Fibroblast of skin of back (primary cell): ENCODE measurements at regions not wholly inside any gene's neighbourhood (a gene's known extent, or its start where the extent isn't known, plus 50 kb on each side); places are given as distances from the start of the nearest gene placed in this dataset.
"Not testable (repeated sequence)": the region's sequence is repeated elsewhere in the genome, so short reads cannot be mapped to it uniquely, and the experiment has no call there.

Source experiments
- DNase-seq: peaks from one replicate; pipeline ENCODE4 v3.0.0-alpha.2; 2013

DNA sequence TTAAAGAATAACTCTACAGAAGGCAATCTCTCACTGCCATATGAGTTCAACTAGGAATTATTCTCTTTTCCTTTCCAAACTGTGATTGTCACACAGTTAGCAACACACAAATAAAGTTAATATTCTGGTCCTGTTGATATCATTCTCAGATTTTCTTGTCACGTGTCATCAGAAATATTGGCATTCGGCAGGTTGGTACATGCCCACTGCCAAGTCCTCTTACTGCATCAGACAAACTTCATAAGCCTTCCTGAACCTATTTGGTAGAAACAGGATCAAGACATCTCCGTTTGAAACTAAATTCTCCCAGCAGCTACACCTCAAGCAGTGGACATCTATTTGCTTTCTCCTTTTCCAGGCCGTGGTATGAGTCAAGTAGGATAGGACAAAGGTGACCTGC, 177.9 kb upstream of the SOX2 start:
- DNase-seq, result no peak

DNA sequence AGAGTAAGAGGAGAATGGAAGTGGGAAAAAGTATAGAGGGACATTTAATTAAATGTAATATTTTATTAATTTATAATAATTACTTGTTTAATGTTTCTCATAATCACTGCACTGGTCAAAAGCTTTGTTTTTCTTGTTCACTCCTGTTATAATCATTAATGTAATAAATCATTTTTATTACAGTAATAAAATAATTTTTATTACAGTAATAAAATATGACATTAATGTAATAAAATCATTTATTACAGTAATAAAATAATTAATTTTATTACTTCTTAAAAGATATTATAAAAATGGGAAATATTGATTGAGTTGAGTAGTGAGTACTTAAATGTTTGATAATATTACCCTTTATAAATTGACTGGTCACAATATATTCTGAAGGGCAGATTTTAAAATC, 181.1 kb upstream of the SOX2 start:
- DNase-seq, result no peak

DNA sequence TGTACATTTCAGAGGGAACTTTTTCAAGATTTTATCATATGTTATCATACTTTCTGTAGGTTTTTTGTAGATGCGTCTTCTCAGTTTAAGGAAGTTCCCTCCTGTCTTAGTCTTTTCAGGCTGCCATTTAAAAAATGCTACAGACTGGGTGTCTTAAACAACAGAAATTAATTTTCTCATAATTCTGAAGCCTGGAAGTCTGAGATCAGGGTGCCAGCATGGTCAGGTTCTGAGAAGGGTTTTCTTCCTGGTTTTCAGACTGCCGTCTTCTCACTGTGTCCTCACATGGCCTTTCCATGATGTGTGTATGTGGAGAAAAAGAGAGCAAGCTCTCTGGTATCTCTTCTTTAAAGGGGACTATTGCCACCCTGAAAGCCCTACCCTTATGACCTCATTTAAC, 189.9 kb upstream of the SOX2 start:
- no peak for DNase-seq

DNA sequence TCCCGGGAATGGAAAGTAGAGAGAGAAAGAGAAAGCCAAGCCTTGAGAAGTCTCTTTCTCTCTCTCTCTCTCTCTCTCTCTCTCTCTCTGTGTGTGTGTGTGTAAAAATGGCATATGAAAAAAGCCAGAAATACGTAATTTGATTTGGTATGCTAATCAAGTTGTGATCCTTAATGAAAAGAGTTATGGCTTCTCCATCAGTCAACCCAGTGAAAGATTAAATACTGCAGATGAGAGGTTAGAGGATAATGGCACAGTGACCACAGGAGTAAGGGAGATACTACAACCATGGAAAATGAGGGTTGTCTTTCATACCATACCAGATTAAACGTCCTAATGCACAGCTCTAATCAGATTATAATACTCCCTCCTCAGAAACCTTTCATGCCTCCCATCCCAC, 193.5 kb upstream of the SOX2 start:
- DNase-seq, result no peak

DNA sequence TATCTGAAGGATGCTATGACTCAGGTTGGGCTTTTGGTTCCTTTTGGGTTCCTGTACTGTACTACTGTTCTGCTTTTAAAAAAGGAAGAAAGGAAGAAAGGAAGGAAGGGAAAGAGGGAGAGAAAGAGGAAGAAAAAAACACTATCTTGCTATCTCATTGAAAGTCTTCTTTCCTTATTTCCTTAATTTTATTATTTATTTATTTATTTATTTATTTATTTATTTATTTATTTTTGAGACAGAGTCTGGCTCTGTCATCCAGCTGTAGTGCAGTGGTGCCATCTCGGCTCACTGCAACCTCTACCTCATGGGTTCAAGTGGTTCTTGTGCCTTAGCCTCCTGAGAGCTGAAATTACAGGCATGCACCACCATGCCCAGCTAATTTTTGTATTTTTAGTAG, 198.9 kb upstream of the SOX2 start:
- DNase-seq, result no peak

DNA sequence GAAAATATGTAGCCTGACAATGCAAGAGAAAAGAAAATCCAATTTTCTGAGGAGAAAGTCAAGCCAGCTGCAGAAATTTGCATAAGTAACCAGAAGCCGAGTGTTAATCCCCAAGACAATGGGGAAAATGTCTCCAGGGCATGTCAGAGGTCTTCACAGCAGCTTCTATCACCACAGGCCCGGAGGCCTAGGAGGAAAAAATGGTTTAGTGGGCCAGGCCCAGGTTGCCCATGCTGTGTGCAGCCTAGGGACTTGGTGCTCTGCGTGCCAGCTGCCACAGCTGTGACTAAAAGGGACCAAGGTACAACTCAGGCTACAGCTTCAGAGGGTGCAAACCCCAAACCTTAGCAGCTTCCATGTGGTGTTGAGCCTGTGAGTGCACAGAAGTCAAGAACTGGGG, 201.2 kb upstream of the SOX2 start:
- DNase-seq, result no peak

DNA sequence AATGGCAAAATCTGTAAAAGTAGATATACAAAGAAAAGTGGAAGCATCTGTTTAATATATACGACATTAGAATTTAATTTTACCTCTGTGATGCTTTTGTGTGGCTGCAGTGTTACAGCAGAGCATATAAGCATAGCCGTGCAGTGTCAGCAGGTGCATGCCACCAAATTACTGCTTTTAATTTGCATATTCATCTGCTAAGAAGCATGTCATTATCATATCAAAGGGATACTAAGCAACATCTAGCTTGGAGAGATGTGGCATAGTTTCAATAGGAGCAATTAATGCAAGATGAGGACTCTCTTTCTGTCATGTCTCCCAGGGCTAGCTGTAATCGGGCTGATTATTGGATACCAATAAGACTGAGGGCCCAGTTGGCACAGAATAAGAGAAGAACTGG, 214.4 kb upstream of the SOX2 start:
- DNase-seq, result no peak

DNA sequence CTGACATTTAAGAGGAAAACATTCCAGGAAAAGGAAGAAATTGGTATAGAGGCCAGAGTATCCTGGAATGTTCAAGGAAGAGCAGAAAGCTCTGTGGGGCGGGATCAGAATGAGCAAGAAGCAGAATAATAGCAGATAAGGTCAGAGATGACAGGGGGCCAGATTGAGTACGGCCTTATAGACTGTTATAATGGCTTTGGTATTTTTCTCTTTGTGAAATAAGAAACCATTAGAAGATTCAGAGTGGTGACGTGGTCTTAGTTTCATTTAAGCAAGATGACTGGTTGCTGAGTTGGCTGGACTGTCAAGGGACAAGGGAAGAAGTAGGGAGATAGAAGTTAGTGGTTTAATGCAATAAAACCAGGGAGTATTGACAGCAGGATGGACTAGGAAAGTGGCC, 218.3 kb upstream of the SOX2 start:
- peak; percentile 38 for DNase-seq

DNA sequence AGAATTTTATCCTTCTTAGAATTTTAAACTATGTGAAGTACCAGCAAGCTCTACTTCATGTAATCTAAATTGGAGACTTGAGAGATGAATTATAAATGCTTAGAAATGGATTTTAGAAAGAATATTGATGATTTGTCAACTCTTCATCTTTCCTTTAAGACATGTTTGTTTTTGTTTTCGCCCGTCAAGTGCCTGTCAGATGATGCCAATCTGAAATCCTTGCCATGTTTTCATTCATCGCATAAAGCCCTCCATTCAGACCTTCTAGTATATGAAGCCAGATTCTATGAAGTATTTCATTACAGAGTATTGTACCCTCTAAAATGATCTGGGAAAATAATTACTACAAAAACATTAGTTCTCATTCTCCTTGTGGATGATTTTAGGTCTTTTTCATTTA, 223.2 kb upstream of the SOX2 start:
- no peak for DNase-seq

DNA sequence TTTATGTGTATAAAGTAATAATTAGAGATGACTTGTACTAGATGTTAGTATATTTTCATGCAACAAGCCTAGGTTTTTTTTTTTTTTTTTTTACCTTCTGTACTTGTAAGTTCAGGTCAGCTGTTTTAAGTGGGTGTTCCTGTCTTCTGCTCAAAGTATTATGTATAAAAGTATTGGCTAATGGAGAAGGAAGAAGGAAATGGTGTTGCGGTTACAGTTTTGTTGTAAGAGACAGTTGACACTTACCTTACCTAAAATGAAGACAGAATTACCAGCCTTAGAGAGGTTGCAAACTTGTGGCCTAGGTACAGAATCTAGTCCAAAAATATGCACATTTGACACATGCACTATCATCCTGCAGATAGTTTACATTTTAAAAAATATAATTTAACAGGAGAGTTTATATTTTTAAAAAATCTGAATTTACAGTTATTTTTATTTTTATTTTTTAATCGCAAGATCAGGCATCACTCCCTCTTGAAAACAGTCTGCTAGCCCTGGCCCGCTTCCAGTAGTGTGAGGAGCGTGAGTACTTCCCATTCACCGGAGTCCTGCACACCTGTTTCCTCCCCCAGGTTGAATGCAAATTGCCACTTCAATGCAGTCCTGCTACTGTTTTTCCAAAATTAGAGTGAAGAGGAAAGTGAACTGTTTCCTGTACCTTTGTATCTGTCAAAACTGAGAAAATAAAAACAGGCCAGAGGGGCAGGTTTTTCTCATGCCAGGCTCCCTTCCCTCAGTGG, 224.3 kb upstream of the SOX2 start:
- DNase-seq, result no peak

DNA sequence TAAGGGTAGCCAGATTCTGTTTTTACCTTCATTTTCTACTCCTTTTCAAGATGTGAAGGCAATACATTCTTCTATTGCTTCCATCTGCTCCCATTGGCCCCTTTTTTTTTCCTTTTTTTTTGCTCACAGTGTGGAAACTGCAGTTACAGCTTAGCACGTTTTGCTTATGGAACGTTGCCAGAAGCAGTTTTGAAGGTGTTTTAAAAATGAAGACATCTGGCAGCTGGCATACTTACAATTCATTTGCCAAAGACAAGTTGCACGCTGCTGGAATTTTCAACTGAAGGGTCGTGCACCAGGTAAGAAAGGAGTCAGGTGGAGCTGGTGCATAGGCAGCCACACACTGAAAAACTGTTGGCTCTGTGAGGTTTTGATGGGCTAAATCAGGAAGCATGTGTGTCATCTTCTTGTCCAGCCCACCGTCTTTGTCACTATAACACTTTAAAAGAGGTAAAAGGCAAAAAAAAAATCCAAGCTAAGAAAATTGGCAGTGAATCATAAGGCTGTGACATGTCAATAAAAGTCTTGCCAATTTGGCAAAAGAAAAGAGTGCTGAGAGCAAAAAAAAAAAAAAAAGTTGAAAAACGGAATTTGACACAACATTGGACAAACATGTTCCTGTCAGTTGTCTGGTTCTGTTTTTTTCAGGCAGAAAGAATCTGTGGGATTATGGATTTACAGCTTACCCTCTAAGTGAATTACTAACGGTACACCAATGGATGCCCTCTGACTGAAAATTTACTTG, 225.4 kb upstream of the SOX2 start:
- no peak for DNase-seq

DNA sequence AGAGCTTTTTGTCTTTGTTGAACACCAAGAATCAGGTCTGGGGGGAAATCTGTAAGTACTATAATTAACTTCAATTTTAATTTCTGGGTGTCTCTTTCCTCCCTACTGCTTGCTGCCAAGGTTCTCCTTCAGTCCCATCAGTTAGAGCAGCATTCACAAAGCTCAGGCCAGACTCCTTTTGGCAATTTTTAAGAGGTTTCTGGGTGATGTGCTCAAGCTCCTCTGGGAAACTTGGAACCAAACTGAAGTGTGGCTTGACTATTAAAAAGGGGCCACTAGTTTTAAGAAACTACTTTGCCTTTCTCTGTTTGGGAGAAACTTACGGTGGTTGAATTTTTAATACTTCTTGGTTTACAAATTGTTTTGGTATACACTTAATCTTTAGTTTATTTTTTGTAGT, 227.7 kb upstream of the SOX2 start:
- DNase-seq, result no peak

DNA sequence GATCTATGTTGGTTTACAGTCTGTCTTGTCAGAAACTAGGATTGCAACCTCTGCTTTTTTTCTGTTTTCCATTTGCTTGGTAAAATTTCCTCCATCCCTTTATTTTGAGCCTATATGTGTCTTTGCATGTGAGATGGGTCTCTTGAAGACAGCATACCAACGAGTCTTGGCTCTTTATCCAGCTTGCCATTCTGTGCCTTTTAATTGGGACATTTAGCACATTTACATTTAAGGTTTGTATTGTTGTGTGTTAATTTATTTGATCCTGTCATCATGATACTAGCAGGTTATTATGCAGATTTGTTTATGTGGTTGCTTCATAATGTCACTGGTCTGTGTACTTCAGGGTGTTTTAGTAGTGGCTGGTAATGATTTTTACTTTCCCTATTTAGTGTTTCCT, 236.6 kb upstream of the SOX2 start:
- DNase-seq, result not testable (repeated sequence)

DNA sequence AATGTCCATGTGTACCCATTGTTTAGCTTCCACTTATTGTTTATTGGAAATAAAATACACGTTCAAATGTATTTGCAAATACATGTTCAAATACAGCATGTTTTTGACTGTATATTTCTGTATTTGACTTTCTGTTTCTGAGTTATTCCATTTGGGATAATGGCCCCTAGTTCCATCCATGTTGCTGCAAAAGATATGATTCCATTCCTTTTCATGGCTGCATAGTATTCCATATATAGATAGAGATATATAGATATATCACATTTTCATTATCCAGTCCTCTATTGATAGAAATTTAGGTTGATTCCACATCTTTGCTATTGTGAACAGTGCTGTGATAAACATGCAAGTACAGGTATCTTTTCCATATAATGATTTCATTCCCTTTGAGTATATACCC, 241.4 kb upstream of the SOX2 start:
- DNase-seq, result no peak

DNA sequence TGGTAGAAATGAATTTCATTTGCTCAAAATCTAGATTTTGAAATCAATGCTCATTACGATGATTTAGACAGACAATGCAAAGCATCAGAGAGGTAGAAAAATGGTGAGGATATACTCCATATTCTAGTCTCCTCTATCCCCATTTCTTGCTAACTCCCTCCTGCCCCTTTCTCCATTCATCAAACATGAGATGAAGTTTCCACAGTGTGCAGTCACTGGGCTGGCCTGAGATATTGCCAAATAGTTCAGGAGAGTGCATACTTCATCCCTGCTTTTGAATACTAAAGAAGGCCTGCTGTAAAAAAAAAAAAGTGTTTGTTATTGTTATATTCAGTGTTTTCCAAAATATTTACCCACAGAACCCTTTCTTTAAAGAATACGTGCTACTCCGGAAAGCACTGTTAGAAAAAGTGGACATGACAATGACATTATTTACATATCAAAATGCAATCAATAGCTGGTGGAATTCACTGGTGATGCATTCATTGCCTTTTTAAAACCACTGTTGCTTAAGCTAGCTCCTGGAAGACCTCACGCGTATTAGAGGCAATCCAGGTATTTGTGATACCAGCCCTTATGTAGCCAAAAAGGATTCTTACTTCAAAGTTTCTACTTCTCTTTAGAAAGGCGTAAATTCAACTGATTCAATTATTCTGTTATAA, 247.6 kb upstream of the SOX2 start:
- DNase-seq, result no peak

DNA sequence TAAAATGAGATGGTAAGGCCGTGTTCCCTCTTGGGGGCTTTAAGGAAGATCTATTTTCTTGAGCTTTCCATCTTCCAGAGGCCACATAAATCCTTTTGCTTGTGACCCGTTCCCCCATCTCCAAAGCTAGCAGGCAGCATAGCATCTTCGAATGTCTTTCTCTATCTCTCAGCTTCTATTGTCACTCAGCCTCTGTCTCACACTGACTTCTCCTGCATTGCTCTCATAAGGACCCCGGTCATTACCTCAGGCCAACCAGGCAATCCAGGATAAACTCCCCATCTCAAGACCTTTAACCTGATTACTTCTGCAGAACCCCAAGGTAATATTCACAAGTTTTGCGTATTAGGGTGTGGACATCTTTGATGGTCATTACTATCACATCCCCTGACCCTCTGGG, 250.3 kb upstream of the SOX2 start:
- DNase-seq, result no peak

DNA sequence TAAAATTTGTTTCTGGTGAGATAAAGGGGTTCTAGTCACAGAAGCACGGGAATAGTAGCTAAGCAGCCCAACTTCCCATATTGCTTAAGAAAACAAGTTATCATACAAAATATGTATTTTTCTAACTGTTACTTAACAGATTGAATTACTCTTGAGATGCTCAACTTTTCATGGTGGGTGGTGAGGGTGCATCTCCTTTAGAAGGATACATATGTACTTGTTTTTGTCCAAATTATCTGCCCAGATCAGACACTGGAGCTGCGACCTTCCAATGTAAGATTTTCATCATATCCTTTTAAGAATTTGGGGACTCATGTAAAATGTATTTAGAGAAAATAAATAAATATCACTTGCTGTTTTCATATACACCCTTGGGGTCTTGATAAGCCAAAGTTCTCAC, 252.2 kb upstream of the SOX2 start:
- DNase-seq, result no peak

DNA sequence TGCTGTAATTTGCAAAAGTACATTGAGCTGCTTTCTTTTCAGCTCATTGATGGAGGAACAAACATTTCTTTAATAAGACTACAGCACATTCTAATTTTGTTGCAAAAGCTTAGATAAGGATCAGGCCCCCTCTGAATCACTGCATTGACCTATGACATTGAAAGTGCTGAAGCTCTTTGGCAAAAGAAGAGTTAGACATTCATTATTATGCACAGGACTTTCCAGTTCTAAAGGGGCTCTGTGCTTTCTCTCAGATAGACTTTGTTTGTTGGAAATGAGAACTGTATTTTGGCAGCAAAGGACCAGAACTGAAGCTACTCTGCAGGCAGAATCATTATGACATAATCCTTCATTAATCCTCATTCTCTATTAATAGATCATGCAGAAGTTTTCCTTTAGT, 252.9 kb upstream of the SOX2 start:
- DNase-seq, result no peak

DNA sequence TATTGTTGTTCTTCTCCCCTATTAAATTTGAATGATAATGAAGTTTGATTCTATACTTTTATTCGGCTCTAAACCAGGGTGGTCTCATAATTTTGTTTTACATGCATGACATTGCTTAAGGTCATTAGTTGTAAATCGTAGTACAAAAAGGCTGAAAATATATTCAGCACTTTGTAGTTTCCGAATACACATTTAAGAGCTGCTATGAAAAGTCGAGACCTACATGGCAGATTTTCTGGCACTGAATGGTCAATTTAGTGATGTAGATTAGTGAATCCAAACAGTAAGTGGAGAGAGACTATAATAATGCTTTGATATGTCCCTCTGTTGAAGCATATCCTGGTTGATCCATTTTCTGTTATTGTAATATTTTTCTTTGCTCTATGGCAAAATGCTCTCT, 254.0 kb upstream of the SOX2 start:
- no peak for DNase-seq

DNA sequence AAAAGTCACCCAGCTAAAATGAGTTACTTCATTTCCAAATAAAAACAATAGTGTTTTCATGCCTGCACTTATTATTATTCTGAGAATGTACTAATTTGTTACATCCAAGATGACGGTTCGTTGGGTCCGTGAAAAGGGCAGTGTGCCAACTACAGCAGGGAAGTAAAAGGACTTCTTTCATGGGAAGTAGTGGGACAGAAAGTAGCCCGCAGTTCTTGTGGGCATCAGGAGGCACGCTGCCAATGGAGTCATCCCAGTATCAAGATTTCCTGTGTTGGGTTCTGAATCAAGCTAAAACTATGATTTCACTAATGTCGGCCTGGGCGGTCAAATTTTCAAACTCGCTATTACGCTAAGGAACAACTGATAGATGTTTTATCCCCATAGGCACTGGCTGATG, 254.5 kb upstream of the SOX2 start:
- DNase-seq, result no peak

DNA sequence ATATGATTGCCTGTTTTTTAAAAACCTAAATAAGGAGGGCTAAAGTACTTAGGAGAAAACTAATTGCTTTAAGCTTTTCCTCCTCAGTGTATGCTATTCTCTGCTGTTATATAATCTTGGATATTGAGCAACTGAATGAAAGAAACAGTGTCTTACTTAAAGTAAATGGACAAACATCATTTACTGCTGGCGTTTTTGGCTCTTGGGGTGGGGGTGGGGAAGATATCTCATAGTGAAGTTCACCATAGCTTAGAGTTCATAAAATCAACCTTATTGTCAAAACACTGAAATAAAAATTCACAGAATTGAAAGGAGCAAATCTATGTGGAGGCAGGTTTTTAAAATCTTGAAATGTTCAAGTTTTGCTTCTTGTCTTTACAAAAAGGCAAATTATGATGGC, 256.4 kb upstream of the SOX2 start:
- DNase-seq, result no peak

DNA sequence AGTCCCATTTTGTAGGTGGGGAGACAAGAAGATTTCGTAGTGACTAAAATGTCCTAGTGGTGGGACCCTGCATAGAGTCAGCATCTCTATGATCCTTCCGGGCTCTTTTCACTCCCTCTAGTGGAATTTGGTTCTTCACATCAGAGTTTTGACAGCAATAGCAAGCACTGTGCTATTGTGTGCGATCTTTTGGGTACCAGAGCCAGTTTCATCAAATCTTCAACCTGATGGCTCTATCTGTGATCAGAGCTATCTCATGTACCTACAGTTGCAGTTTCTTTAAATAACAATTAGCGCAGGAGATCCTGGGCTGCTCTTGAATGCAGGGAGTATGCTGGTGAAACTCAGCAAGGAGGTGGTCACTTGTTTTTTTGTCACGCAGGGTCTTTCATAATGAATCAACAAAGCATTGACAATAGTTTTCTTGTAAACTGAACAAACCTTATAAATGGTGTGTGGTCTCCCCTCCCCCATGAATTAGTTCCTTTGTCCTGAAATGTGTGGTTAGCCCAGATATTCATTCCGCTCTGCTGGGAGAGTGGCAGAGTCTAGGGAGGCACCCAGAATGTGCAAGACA, 257.2 kb upstream of the SOX2 start:
- DNase-seq, result no peak

DNA sequence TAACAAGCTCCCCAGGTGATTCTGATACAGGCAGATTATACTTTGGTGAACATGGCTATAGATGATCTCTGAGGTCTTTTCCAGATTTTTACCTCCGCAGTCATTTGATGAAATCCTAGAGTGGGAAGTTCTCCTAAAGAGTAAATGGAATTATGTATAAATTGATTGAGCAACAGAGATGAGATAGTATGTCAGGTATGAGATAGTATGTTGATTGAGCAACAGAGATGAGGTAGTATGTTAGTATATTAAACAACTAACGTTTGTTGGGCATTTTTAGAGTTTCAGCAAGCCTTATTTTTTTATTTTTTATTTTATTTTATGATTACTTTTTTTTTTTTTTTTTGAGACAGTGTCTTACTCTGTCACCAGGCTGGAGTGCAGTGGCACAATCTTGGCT, 265.0 kb upstream of the SOX2 start:
- DNase-seq, result no peak

DNA sequence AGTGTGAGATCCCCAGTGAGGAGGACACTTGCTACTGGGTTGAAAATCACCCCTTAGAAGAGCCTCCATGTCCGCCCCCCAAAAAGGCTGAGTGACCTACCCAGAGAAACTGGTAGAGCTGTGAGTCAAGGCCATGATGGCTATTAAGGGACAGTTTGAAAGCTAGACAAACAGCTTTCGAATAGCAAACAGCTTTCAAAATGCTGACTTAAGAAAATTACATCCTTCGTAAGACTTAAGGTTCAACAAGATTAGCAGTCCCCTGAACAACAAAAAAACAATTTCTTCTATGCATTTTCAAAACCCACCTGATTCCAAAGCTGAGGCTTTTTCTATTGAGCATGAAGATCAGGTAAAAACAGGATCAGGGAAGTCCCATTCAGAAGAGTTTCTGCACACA, 269.7 kb upstream of the SOX2 start:
- DNase-seq, result no peak
